B cell (primary cell): ENCODE measurements at regions not wholly inside any gene's neighbourhood (a gene's known extent, or its start where the extent isn't known, plus 50 kb on each side); places are given as distances from the start of the nearest gene placed in this dataset.

Experiments
- ATAC-seq: fragments of 200-7000 bp; cut with Tn5 transposase; one replicate; pipeline ENCODE4 v1.10.0; 2021; ENCODE audit warnings: low read depth, mild to moderate bottlenecking, moderate number of reproducible peaks, moderate library complexity
- CTCF ChIA-PET: fragments of 350-600 bp; sonication (Branson Sonifier 250); formaldehyde crosslinking; loops from one replicate; lab custom pipeline; 2021; ENCODE audit warnings: antibody characterized with exemption, inconsistent platforms; lab: Charles Lee
- POLR2A ChIA-PET: fragments of 350-600 bp; sonication (Branson Sonifier 250); formaldehyde crosslinking; loops from one replicate; lab custom pipeline; 2021; ENCODE audit warnings: antibody characterized with exemption; lab: Charles Lee
- DNase-seq: peaks from one replicate; pipeline ENCODE4 v3.0.0; 2013
- H2AFZ ChIP-seq: 2 replicates; pipeline ENCODE4 v1.6.1; 2012; ENCODE audit warnings: mild to moderate bottlenecking, low read depth, low read length; ENCODE audit not compliant: insufficient read depth, poor library complexity, severe bottlenecking
- H3K27ac ChIP-seq, 2 donors: 1 replicate in 1 of 2; 2 replicates in 1 of 2; pipeline ENCODE4 v1.5.1; 2012 to 2013; ENCODE audit warnings: low read length in 2 of 2, mild to moderate bottlenecking in 2 of 2, moderate library complexity in 1 of 2
- H3K27me3 ChIP-seq, 4 experiments: fragments of 200-600 bp in 1 of 4; sonication (generic) in 1 of 4; replicated peaks in 1 of 4; 1 replicate in 2 of 4; 2 replicates in 2 of 4; pipeline versions ENCODE4 v1.6.1 to v1.7.0; 2013 to 2016; ENCODE audit warnings: low read length in 3 of 4, mild to moderate bottlenecking in 2 of 4, mixed read lengths in 1 of 4, moderate library complexity in 1 of 4; ENCODE audit not compliant: insufficient read depth in 4 of 4, control insufficient read depth in 3 of 4; ENCODE audit errors: control extremely low read depth in 1 of 4
- H3K36me3 ChIP-seq, 2 experiments: replicated peaks in 1 of 2; 1 replicate in 1 of 2; 2 replicates in 1 of 2; pipeline versions ENCODE4 v1.6.1 to v1.7.1; 2013; ENCODE audit warnings: low read length in 1 of 2; ENCODE audit not compliant: insufficient read depth in 2 of 2, control insufficient read depth in 1 of 2; ENCODE audit errors: control extremely low read depth in 1 of 2, extremely low read depth in 1 of 2
- H3K4me1 ChIP-seq, 2 donors: fragments of 200-600 bp in 1 of 2; sonication (generic) in 1 of 2; 1 replicate in 1 of 2; 2 replicates in 1 of 2; pipeline versions ENCODE4 v1.5.1 to v1.6.1; 2013 to 2017; ENCODE audit warnings: low read length in 2 of 2; ENCODE audit not compliant: control insufficient read depth in 2 of 2, insufficient read depth in 2 of 2
- H3K4me2 ChIP-seq: replicated peaks from 2 replicates; pipeline ENCODE3; 2012; ENCODE audit warnings: mild to moderate bottlenecking, low read depth, low read length; ENCODE audit not compliant: poor library complexity, severe bottlenecking
- H3K4me3 ChIP-seq, 5 experiments: fragments of 200-600 bp in 1 of 5; sonication (generic) in 1 of 5; 1 replicate in 3 of 5; 2 replicates in 2 of 5; pipeline versions ENCODE4 v1.5.1 to v1.7.0; 2011 to 2016; ENCODE audit warnings: low read length in 4 of 5, mild to moderate bottlenecking in 4 of 5, low read depth in 2 of 5, control low read depth in 1 of 5, moderate library complexity in 1 of 5; ENCODE audit not compliant: insufficient read depth in 1 of 5; ENCODE audit errors: control extremely low read depth in 1 of 5, extremely low read depth in 1 of 5
- H3K79me2 ChIP-seq: fragments of 200-600 bp; sonication (generic); one replicate; pipeline ENCODE4 v1.6.0; 2016; ENCODE audit warnings: low read length; ENCODE audit not compliant: control insufficient read depth, insufficient read depth
- H3K9ac ChIP-seq: fragments of 200-600 bp; sonication (generic); 2 replicates; pipeline ENCODE4 v1.6.1; 2017; ENCODE audit warnings: mild to moderate bottlenecking, low read length, moderate library complexity
- H3K9me3 ChIP-seq, 3 donors: one replicate each; pipeline versions ENCODE4 v1.6.1 to v1.7.1; 2013; ENCODE audit warnings: low read length in 2 of 3; ENCODE audit not compliant: control insufficient read depth in 2 of 3, insufficient read depth in 1 of 3; ENCODE audit errors: control extremely low read depth in 1 of 3
- H4K20me1 ChIP-seq: 2 replicates; pipeline ENCODE4 v1.6.0; 2012; ENCODE audit warnings: mild to moderate bottlenecking, low read length; ENCODE audit not compliant: insufficient read depth, control insufficient read depth, poor library complexity, severe bottlenecking
- H3K27ac Mint-ChIP-seq: one replicate; pipeline ENCODE4 v1.8.0; 2021; ENCODE audit warnings: mixed read lengths
- H3K27me3 Mint-ChIP-seq: one replicate; pipeline ENCODE4 v1.8.0; 2021; ENCODE audit warnings: mixed read lengths
- H3K4me1 Mint-ChIP-seq: one replicate; pipeline ENCODE4 v1.8.0; 2021; ENCODE audit warnings: mixed read lengths
- H3K4me3 Mint-ChIP-seq: one replicate; pipeline ENCODE4 v1.8.0; 2021; ENCODE audit warnings: mixed read lengths
- H3K9me3 Mint-ChIP-seq: one replicate; pipeline ENCODE4 v1.8.0; 2022; ENCODE audit warnings: mixed read lengths; ENCODE audit not compliant: insufficient read depth
- EZH2 ChIP-seq: IDR thresholded peaks from 2 replicates; pipeline ENCODE4 v1.6.1; 2012; ENCODE audit warnings: borderline replicate concordance, low read depth, mild to moderate bottlenecking, moderate library complexity, low read length; ENCODE audit not compliant: insufficient read depth, poor library complexity, severe bottlenecking
- WGBS: methylation state at CpG from one replicate; pipeline ENCODE4 v1.1.5; 2013; ENCODE audit warnings: missing lambda C conversion rate; ENCODE audit not compliant: insufficient coverage; 5-methylcytosine and 5-hydroxymethylcytosine counted together
- intact Hi-C: fragments of 100-400 bp; cut with micrococcal nuclease; formaldehyde crosslinking; loops from one replicate; pipeline ENCODE4 v1.10.0; 2022
- TF ChIP-seq, protein P1 (sequence below): fragments of 200-600 bp; IDR thresholded peaks from one replicate; pipeline ENCODE4 v1.8.0; 2022; ENCODE audit warnings: antibody characterized with exemption, mild to moderate bottlenecking

DNA sequence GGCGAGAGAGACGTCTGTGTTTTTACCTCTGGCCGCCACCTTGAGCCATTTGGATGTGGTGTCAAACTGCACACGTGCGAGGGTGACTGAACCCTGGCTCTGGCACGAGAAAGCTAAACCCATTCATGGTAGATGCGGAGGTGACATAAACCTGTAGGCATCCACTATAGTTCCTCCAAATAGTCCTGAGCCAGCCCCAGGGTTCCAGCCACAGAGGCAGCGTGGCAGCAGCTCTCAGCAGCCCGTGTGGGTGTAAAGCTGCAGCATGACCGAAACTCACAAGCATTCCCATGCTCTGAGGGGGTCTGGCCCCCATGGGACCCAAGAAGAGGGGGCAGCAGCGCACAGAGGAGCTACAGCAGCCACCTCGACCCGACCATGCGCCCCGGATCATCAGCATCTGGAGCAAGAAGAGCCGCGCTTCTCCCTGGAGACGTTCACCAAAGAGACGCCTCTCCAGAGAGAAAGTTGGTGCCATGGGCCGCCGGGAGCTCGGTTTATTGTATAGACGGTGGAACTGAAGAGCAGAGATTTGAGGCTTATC, 303.8 kb upstream of the IRX4 start:
- intact Hi-C loops: no loop called here
- WGBS: 89% methylated on average over 23 of the region's 23 CpGs
- H3K9me3 Mint-ChIP-seq: no peaks in the 10 kb centered on the region
- Histone ChIP-seq H3K4me2 (no peak overlapping the region), H3K79me2 (no peaks in the 10 kb centered on the region), H4K20me1 (no peaks in the 10 kb centered on the region), H3K9me3 (peaks cover 0 to 25% (median 0%) of the 10 kb centered on the region in 3 donors), H3K36me3 (no peaks in the 10 kb centered on the region), H2AFZ (no peak overlapping the region), H3K4me3 (no peak overlapping the region), H3K4me1 (no peaks in the 10 kb centered on the region), H3K27me3 (no peaks in the 10 kb centered on the region), H3K27ac (no peak overlapping the region), H3K9ac (no peak overlapping the region)
- DNase-seq (no peak), ATAC-seq (no peak)
- no peaks in the 10 kb centered on the region for H3K27me3 Mint-ChIP-seq
- no peaks in the 10 kb centered on the region for H3K4me1 Mint-ChIP-seq
- TF ChIP-seq, protein P1, sequence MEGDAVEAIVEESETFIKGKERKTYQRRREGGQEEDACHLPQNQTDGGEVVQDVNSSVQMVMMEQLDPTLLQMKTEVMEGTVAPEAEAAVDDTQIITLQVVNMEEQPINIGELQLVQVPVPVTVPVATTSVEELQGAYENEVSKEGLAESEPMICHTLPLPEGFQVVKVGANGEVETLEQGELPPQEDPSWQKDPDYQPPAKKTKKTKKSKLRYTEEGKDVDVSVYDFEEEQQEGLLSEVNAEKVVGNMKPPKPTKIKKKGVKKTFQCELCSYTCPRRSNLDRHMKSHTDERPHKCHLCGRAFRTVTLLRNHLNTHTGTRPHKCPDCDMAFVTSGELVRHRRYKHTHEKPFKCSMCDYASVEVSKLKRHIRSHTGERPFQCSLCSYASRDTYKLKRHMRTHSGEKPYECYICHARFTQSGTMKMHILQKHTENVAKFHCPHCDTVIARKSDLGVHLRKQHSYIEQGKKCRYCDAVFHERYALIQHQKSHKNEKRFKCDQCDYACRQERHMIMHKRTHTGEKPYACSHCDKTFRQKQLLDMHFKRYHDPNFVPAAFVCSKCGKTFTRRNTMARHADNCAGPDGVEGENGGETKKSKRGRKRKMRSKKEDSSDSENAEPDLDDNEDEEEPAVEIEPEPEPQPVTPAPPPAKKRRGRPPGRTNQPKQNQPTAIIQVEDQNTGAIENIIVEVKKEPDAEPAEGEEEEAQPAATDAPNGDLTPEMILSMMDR: no peak
- no peak for TF ChIP-seq EZH2
- CTCF ChIA-PET: no interaction called here
- H3K27ac Mint-ChIP-seq: no peak overlapping the region
- no peak overlapping the region for H3K4me3 Mint-ChIP-seq
- POLR2A ChIA-PET: no interaction called here

DNA sequence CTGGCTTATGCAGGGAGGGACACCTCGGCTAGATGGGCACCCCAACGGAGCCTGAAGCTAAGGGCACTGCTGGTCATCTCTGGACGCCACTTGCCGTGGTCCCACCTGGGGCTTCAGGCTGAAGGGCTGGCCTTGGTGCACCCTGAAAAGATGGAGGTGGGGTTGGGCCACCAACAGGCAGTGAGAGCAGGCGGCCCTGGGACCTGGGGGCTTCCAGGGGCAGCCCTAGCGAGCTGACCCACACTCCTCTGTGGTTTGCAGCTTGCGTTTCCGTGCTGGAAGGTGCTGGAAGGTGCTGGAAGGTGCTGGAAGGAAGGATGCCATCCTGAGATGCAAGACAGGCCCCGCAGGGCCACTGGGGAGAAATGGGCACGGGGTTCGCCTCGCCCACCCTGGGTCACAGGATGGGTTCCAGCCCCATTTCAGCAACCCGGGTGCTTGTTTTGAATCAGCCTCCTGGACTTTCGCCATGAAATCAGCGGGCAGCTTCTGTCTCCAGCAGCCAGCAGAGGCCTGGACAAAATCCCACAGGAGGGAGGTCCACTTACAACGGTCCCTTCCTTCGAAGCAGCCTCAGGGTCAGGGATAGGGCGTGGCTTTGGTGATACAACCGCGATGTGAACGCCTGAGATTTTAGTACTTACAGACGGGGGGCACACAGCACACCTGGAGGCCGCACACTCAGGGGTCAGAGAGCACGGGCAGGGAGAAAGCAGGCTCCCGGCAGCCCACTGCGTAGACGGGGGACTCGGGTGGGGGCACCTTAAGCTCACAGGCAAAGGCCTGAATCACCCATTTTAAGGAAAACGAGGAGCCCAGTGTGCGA, 303.1 kb upstream of the IRX4 start:
- Mint-ChIP-seq H3K27me3 (no peaks in the 10 kb centered on the region), H3K27ac (no peak overlapping the region), H3K4me1 (no peaks in the 10 kb centered on the region), H3K9me3 (no peaks in the 10 kb centered on the region), H3K4me3 (no peak overlapping the region)
- DNase-seq: no peak
- ChIA-PET CTCF (no interaction called here), POLR2A (no interaction called here)
- TF ChIP-seq EZH2: no peak
- TF ChIP-seq, protein P1: no peak
- H3K4me2 ChIP-seq: no peak overlapping the region
- H3K4me3 ChIP-seq: no peak overlapping the region
- no peak overlapping the region for H3K9ac ChIP-seq
- no peak for ATAC-seq
- no peak overlapping the region for H3K27ac ChIP-seq
- no peak overlapping the region for H2AFZ ChIP-seq
- no peaks in the 10 kb centered on the region for H3K79me2 ChIP-seq
- WGBS: 89% methylated on average over 30 of the region's 30 CpGs
- H3K9me3 ChIP-seq: peaks cover 0 to 26% (median 0%) of the 10 kb centered on the region in 3 donors
- no peaks in the 10 kb centered on the region for H4K20me1 ChIP-seq
- no peaks in the 10 kb centered on the region for H3K4me1 ChIP-seq
- H3K27me3 ChIP-seq: no peaks in the 10 kb centered on the region
- H3K36me3 ChIP-seq: no peaks in the 10 kb centered on the region
- intact Hi-C loops: no loop called here
